ENCODE measurements at regions not wholly inside any gene's neighbourhood (a gene's known extent, or its start where the extent isn't known, plus 50 kb on each side); places are given as distances from the start of the nearest gene placed in this dataset.

DNA sequence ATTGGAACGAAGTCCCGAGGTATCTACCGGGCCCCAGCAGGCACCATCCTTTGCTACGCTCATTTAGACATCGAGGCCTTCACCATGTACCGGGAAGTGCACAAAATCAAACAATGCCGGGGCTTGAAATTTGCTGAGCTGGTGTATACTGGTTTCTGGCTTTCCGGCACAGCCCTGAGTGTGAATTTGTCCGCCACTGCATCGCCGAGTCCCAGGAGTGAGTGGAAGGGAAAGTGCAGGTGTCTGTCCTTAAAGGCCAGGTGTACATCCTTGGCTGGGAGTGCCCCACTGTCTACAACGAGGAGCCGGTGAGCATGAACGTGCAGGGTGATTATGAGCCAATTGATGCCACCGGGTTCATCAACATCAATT lies 158.8 kb upstream of the GUCY1A2 start:
- no peaks in the 10 kb centered on the region for H3K4me1 ChIP-seq
- no peak overlapping the region for H3K4me3 ChIP-seq (ENCODE audit: low read depth, low read length)
- TF ChIP-seq CTCF (IDR thresholded peaks at IDR 0.05; ENCODE audit: low read depth, low read length), result no peak
- no peaks in the 10 kb centered on the region for H3K36me3 ChIP-seq
- H3K27me3 ChIP-seq, result no peaks in the 10 kb centered on the region
- no peak for DNase-seq
- H3K9me3 ChIP-seq, result no peaks in the 10 kb centered on the region

DNA sequence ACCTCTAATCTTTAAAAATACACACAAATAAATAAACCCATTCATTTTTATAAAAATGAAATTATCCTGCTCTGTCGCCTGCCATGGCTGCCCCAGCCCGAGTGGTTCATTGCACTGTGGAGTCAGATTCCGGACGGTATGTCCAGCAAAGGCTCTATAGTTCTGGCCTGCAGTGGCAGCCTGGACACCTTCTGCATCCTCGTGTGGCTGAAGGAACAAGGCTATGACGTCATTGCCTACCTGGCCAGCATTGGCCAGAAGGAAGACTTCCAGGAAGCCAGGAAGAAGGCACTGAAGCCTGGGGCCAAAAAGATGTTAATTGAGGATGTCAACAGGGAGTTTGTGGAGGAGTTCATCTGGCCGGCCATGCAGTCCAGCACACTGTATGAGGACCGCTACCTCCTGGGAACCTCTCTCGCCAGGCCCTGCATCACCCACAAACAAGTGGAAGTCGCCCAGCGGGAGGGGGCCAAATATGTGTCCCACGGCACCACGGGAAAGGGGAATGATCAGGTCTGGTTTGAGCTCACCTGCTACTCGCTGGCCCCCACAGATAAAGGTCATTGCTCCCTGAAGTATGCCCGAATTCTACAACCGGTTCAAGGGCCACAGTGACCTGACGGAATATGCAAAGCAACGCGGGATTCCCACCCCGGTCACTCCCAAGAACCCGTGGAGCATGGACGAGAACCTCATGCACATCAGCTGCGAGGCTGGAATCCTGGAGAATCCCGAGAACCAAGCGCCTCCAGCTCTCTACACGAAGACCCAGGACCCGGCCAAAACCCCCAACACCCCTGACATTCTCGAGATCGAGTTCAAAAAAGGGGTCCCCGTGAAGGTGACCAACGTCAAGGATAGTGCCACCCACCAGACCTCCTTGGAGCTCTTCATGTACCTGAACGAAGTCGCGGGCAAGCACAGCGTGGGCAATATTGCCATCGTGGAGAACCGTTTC lies 158.2 kb upstream of the GUCY1A2 start:
- H3K9me3 ChIP-seq, result no peaks in the 10 kb centered on the region
- TF ChIP-seq CTCF (IDR thresholded peaks at IDR 0.05; ENCODE audit: low read depth, low read length), result no peak
- H3K36me3 ChIP-seq, result no peaks in the 10 kb centered on the region
- no peak for DNase-seq
- H3K4me1 ChIP-seq, result no peaks in the 10 kb centered on the region
- no peak overlapping the region for H3K4me3 ChIP-seq (ENCODE audit: low read depth, low read length)
- no peaks in the 10 kb centered on the region for H3K27me3 ChIP-seq

GRCh38 chr11:107174856-107175255 lies 156.6 kb upstream of the GUCY1A2 start:
- no peak overlapping the region for H3K4me3 ChIP-seq (ENCODE audit: low read depth, low read length)
- H3K4me1 ChIP-seq, result no peaks in the 10 kb centered on the region
- no peaks in the 10 kb centered on the region for H3K36me3 ChIP-seq
- DNase-seq, result no peak
- TF ChIP-seq CTCF (IDR thresholded peaks at IDR 0.05; ENCODE audit: low read depth, low read length), result no peak
- no peaks in the 10 kb centered on the region for H3K27me3 ChIP-seq
- no peaks in the 10 kb centered on the region for H3K9me3 ChIP-seq

GRCh38 chr11:107172996-107173395 lies 154.7 kb upstream of the GUCY1A2 start:
- H3K4me1 ChIP-seq, result no peaks in the 10 kb centered on the region
- no peaks in the 10 kb centered on the region for H3K36me3 ChIP-seq
- no peaks in the 10 kb centered on the region for H3K27me3 ChIP-seq
- TF ChIP-seq CTCF (IDR thresholded peaks at IDR 0.05; ENCODE audit: low read depth, low read length), result no peak
- no peak overlapping the region for H3K4me3 ChIP-seq (ENCODE audit: low read depth, low read length)
- no peaks in the 10 kb centered on the region for H3K9me3 ChIP-seq
- DNase-seq, result no peak

DNA sequence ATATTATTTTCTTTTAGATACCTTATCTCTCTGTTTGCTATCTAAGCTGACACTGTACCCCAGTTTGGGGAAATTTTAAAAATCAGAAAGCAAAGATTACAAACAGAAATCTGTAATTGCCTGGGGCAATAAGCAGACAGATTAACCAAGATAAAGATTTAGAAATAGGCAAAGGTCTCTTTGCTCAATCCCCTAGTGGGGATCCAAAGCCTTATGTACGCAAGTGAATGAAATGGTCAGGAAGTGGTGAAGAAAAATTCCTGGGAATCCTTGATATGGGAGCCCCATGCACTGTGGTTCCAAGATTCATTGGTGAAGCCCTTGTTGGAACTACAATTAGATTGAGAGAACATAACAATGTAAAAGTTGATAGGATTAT lies 139.5 kb upstream of the GUCY1A2 start:
- DNase-seq, result no peak
- no peaks in the 10 kb centered on the region for H3K9me3 ChIP-seq
- no peaks in the 10 kb centered on the region for H3K36me3 ChIP-seq
- no peak overlapping the region for H3K4me3 ChIP-seq (ENCODE audit: low read depth, low read length)
- H3K4me1 ChIP-seq, result no peaks in the 10 kb centered on the region
- no peaks in the 10 kb centered on the region for H3K27me3 ChIP-seq
- TF ChIP-seq CTCF (IDR thresholded peaks at IDR 0.05; ENCODE audit: low read depth, low read length), result no peak

GRCh38 chr11:107157146-107157808 lies 139.0 kb upstream of the GUCY1A2 start:
- H3K4me1 ChIP-seq, result no peaks in the 10 kb centered on the region
- TF ChIP-seq CTCF (IDR thresholded peaks at IDR 0.05; ENCODE audit: low read depth, low read length), result no peak
- DNase-seq, result no peak
- no peaks in the 10 kb centered on the region for H3K27me3 ChIP-seq
- no peaks in the 10 kb centered on the region for H3K36me3 ChIP-seq
- no peak overlapping the region for H3K4me3 ChIP-seq (ENCODE audit: low read depth, low read length)
- no peaks in the 10 kb centered on the region for H3K9me3 ChIP-seq
